ENCODE measurements at regions not wholly inside any gene's neighbourhood (a gene's known extent, or its start where the extent isn't known, plus 50 kb on each side); places are given as distances from the start of the nearest gene placed in this dataset.

GRCh38 chr12:71018682-71019081, 98.1 kb upstream of the PTPRR start:
- Histone ChIP-seq H3K27ac (no peak overlapping the region), H3K4me3 (no peak overlapping the region), H3K4me1 (replicated peaks in 1 of 2) (no peaks in the 10 kb centered on the region), H3K27me3 (no peaks in the 10 kb centered on the region), H3K9me3 (replicated peaks in 1 of 3) (peaks cover 0 to 4% (median 0%) of the 10 kb centered on the region in 3 donors), H3K36me3 (replicated peaks in 1 of 2) (no peaks in the 10 kb centered on the region)
- no peak for TF ChIP-seq CTCF (IDR thresholded peaks at IDR 0.05)
- TF ChIP-seq POLR2A (IDR thresholded peaks at IDR 0.05), result no peak
- WGBS, 4 donors, result 71 to 87% (median 74%) methylated on average over 2 of the region's 2 CpGs
- intact Hi-C loops (cut with DNase I), result loop anchor here in 1 of 2 donors (10.0 kb wide), 1 partner anchor 284 kb away; no protein-coding TSS in a partner anchor
- DNase-seq, result no peak

GRCh38 chr12:71014180-71014785, 93.7 kb upstream of the PTPRR start:
- H3K36me3 ChIP-seq (replicated peaks in 1 of 2), result no peaks in the 10 kb centered on the region
- no peaks in the 10 kb centered on the region for H3K27me3 ChIP-seq
- no peaks in the 10 kb centered on the region for H3K4me1 ChIP-seq (replicated peaks in 1 of 2)
- no peak overlapping the region for H3K27ac ChIP-seq
- no peak for DNase-seq
- peaks cover 0 to 4% (median 0%) of the 10 kb centered on the region in 3 donors for H3K9me3 ChIP-seq (replicated peaks in 1 of 3)
- intact Hi-C loops (cut with DNase I), result loop anchor here in 1 of 2 donors (10.0 kb wide), 1 partner anchor 279 kb away; no protein-coding TSS in a partner anchor
- WGBS, 4 donors, result 22 to 49% (median 35%) methylated on average over 2 of the region's 2 CpGs
- no peak overlapping the region for H3K4me3 ChIP-seq
- TF ChIP-seq POLR2A (IDR thresholded peaks at IDR 0.05) (no peak), CTCF (IDR thresholded peaks at IDR 0.05) (peak in 5 of 6 experiments; percentile 17 to 66 (median 42))

GRCh38 chr12:71011261-71011660, 90.7 kb upstream of the PTPRR start:
- no peak for TF ChIP-seq CTCF (IDR thresholded peaks at IDR 0.05)
- TF ChIP-seq POLR2A (IDR thresholded peaks at IDR 0.05), result no peak
- DNase-seq, result no peak
- no peak overlapping the region for H3K27ac ChIP-seq
- H3K4me1 ChIP-seq (replicated peaks in 1 of 2), result no peaks in the 10 kb centered on the region
- H3K9me3 ChIP-seq (replicated peaks in 1 of 3), result no peaks in the 10 kb centered on the region
- 73 to 82% (median 79%) methylated on average over 4 of the region's 4 CpGs for WGBS, 4 donors
- intact Hi-C loops (cut with DNase I), result loop anchor here in 1 of 2 donors (10.0 kb wide), 1 partner anchor 276 kb away; no protein-coding TSS in a partner anchor
- no peaks in the 10 kb centered on the region for H3K27me3 ChIP-seq
- H3K4me3 ChIP-seq, result no peak overlapping the region
- no peaks in the 10 kb centered on the region for H3K36me3 ChIP-seq (replicated peaks in 1 of 2)

- H3K27me3 ChIP-seq, result no peaks in the 10 kb centered on the region
- H3K4me3 ChIP-seq, result no peak overlapping the region
- no peaks in the 10 kb centered on the region for H3K4me1 ChIP-seq (replicated peaks in 1 of 2)
- no peak overlapping the region for H3K27ac ChIP-seq
- 77 to 100% (median 94%) methylated on average over 1 of the region's 1 CpG for WGBS, 4 donors
- DNase-seq, result no peak
- no peaks in the 10 kb centered on the region for H3K9me3 ChIP-seq (replicated peaks in 1 of 3)
- intact Hi-C loops (cut with DNase I), result loop anchor here in 1 of 2 donors (10.0 kb wide), 1 partner anchor 275 kb away; no protein-coding TSS in a partner anchor
- H3K36me3 ChIP-seq (replicated peaks in 1 of 2), result no peaks in the 10 kb centered on the region
- TF ChIP-seq CTCF (IDR thresholded peaks at IDR 0.05), result no peak
Observed at GRCh38 chr12:71010143-71010479, 89.6 kb upstream of the PTPRR start.

All from adrenal gland (tissue), 9 donors.